Brain pericyte (primary cell): ENCODE measurements at regions not wholly inside any gene's neighbourhood (a gene's known extent, or its start where the extent isn't known, plus 50 kb on each side); places are given as distances from the start of the nearest gene placed in this dataset.
A peak's percentile ranks its signal among the peaks of the same experiment; 100 is the strongest.

ENCODE experiments used
- DNase-seq: peaks from one replicate; pipeline ENCODE4 v3.0.0-alpha.2; 2012; ENCODE audit warnings: low read depth, low spot score

DNA sequence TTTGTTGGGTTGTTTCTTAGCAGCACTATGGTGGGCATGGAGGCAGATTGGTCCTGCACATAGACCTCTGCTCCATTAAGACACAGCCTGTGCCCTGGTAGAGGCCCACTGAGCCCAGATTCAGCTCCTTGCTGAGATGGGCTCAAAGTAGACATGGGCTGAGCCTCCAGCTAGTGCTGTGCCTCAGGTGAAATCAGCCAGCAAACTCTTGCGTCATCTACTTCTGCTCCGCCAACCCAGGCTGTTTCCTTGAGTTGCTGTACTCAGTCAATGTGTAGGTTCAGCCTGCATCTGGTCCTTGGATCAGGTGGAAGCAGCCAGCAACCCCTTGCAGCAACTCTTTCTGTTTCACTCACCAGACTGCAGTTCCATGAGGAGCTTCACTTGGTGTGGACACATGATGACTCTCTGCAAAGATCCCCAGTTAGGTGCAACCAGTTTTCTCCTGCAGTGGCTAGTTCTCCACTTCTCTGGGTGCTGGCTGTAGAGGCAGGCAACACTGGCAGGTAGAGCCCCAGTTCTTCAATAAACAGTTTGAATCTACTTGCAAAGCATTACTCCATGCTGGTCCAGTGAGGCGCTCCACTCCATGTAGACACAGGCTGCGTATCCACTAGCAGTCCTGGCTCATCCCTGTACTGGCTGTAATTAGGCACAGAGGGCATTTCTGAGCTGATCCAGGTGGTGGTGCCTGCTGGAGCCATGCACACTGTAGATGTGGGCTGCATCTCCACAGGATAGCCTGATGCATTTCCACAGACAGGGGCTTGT lies 199.0 kb upstream of the MAMLD1 start:
- DNase-seq = no peak

DNA sequence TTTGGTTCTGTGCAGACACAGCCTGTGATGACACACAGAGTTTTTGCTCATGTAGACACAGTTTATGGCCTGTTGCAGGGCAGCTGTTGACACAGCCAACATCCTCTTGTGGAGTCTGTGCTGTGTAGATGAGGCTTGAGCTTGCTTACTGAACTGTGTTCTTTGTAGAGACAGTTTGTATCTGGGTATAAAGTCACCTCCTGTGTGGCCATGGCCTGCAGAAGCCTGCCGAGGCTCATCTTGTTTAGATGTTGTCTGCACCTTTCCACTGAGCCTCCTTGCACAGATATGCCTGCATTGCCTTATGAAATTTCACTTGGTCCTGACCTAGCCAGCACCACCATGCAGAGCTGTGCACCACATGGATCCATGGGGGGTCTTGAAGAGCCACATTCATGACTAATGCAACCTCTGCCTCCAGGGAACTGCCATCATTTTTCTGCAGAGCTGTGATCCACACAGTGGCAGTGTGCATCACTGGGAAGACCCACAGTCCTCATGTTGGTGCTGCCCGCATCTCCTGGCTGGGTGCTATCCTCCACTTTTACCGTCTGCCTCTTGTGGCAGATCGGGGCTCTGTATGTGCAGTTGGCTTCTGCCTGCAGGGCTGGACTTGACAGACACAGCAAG lies 198.0 kb upstream of the MAMLD1 start:
- no peak for DNase-seq

DNA sequence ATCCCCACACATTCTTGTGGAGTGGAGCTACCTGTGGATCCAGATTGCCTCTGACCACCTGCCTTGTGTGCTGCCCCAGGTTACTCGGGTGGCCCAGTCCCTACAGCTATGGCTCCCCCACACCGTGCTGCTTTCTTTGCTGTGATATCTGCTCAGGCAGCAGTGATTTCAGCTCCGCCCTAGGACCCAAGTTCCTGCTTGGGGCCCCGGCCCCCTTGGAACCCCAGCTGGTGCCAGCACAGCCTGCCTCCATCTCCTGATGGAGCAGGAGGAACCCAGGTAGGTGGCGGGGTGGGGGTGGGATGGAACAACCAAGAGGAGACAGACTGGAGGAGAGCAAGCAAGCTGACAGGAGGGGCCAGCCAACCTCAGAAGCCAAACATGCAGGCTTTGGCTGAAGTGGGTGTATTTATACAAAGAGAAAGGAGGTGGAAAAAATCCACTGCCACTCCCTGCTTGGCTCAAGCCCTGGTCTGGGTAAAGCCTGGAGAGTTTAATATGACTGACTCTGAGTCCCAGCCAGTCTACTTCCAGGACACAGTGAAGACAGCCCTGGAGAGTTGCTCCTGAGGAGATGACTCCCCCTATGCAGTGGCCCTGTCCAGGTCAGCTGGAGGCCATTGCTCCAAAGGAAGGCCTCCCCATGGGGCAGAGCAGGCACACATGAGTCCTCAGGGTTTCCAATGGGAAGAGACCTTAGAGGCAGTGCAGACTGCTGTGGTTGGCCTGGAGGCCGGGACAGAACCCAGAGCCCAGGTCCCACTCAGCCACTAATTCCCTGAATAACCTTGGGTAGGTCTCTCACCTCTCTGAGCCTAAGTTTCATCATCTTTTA lies 197.1 kb upstream of the MAMLD1 start:
- no peak for DNase-seq

DNA sequence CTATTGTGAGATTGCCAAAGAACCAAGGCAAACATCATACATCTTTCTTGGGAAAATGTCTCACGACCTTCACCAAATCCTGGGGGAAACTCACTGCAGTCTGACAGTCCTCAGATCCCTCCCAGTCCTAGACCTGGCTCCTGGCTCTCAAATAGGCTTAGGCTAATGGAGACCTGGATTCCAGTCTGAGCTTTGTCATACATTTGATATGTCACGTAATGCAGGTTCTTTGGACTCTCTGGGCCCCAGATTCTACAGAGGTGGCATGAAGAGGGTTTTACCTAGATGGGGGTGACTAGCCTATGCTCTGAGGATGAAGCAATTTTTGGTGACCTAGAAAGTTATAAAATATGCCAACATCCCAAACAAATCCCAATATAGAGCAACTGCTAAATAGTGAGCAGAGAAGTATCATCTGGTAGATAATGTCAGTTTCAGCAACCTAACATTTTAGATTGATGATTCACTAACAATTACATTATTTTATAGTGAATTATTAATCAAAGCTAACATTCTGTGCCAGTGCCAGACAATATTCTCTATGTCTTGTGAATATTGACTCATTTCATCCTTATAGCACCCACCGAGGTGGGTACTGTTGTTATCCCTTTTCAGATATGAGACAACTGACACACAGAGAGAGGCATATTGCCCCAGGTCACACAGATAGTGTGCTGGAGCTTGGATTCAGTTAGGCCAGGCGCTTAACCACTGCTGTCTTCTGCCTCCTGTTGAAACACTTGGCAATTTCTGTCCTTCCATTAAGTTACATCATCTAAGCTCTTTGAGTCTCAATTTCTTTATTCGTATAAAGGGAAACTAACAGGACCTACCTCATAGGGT lies 195.4 kb upstream of the MAMLD1 start:
- DNase-seq = no peak

DNA sequence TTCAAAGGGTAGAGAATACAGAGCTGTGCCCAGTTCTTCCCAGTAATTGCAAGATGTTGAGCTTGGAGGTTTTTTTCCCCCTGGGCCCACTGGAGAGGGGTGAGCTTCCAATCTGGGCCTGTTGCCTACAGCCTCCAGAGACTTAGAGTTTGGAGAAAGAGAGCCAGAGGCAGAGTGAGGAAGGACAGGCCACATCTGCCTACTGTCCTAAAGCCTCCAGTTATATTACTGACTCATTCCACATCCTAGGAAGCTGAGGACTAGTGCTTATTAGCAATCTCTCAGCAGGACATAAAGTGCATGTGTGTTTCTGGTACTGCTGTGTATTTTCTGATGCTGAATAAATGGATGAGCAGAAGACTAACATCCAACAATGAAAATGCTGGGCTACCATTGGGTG lies 181.0 kb upstream of the MAMLD1 start:
- no peak for DNase-seq

DNA sequence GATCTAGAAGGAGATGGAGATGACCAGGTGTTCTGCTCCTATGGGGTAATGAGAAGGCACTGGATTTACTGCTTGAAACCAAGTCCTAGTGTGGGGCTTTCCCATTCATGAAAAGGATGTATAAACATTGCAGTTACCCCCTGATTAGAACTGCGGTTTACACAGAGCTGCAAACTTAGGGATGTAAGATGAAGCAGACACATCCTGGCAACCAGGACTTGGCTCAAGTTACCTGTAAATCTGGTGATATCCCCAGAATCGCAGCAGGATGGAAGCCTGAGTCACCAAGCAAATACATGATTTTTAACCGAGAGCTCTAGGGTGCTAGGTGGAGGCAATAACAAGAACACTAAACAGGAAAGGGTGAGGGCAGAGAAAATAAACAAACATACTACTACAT lies 178.6 kb upstream of the MAMLD1 start:
- peak; percentile 70 for DNase-seq

DNA sequence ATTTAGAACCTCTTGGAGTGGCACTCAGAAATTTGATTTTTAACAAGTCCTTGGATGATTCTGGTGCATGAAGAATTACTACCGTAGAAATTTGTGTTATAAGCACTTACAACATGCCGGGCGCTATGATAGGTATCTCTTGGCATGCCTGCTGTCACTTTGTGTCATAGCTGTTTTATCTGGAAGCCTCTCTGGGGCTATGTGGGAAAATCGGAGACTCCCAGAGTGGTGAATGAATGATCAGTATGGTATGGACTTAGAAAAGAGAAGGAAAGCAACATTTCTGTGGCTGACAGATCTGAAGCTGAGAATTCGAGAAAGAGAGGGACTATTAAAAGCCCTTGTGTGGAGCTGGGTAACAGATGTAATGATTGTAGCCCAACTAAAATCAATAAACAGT lies 177.4 kb upstream of the MAMLD1 start:
- no peak for DNase-seq

DNA sequence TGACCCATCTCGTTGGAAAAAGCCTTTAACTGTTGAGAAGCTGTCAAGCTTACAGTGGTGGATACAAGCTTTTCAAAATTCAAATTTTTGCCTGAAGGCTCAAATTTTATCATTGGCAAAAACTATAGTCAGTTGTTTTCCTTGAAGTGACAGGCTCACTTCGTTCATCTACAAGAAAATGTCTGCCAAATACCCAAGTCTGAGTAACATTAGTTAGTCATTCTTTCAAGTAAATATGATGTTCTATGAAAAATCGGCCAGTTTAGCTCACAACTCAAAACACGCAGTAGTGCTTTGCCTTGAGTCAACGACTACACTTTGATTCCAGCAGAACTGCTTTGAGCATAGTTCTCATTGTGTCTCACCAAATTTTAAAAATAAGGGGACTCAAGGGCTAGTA lies 170.3 kb upstream of the MAMLD1 start:
- no peak for DNase-seq

DNA sequence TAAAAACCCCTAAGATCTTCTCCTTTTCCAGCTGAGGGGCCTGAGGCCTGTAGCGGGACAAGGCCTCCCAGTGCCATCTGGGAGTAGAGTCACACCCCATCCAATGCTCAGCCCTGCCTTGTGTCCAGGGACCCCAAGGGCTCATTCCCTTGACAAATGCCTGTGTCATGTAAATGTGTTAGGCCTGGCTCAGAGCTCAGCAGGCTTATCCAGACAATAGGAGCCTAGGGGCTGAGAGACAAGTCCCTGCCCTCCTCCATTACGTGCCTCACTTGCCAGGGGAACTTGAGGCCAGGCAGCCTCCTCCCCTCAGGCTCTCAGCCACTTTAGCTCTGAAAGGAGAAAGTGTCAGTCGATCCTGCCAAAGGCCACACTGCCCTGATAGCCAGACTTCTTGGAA lies 166.8 kb upstream of the MAMLD1 start:
- DNase-seq = no peak

DNA sequence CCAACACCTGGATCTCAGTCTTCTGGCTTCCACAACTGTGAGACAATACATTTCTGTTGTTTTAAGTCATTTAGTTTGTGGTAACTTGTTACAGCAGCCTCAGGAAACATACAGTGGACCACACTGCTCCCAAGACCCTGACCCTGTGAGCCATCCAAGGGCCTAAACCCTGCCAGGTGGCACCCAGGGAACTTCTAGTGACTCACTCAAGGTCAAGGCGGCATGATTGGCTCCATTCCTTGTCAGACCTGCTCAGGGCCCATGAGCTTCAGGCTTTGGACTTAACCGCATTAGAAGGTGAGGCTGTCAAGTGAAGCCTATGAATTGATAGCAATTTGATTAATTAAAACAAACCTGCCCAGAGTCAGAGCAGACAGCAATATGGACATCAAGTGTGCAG lies 165.7 kb upstream of the MAMLD1 start:
- no peak for DNase-seq

DNA sequence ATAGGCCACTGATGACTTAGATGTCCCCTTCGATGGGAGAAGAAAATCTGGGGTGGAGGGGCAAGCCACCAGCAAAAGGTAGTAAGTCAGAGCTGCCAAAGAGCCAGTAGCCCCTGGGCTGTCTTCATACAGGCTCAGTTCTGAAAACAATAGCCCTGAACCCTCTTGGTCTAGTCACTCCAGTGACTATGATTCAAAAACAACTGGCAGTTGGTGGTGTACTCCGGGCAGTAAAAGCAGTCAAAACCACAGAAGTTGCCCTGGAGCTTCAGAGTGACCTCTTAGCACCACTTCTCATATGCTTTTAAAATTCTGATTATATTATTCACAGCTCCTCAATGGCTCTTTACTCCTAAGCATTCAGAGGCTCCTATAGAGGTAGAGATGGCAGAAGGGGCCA lies 164.3 kb upstream of the MAMLD1 start:
- DNase-seq = no peak

DNA sequence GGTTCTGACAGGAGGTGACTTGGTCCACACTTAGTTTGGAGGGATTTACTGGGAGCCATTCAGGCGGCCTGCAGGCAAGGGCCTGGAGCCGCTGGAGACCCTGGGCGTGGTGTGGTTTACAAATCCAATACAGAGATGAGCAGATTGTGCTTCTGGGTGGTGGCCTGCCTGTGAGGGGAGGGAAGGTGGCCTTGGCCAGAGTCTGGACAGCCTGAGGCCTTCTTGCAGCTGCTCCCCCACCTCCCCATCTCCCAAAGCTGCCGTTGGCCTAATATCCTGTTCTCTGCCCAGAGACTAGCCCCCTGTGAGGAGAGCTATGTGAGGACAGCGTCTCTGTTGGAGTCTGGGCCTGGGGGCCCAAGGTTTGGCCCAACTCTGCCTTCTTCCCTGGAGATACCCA lies 163.9 kb upstream of the MAMLD1 start:
- no peak for DNase-seq

DNA sequence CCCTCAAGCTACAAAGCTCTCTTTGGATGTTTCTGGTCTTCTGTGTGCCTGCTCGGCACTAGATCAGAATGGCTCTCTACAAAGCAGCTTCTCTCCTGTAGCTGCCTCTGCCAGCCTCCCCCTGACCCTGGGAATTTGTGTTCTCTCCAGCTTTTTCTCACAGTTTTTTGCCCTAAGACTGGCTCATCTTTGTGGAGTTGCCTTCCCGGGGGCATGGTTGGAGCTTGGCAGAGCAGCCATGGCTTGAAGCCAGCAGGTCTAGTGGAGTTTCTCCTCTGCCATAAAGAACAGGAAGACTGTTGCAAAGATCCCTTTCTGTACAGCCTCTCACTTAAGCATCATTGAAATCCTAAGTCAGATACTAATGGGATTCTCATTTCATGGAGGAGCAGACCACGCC lies 163.3 kb upstream of the MAMLD1 start:
- DNase-seq = no peak

DNA sequence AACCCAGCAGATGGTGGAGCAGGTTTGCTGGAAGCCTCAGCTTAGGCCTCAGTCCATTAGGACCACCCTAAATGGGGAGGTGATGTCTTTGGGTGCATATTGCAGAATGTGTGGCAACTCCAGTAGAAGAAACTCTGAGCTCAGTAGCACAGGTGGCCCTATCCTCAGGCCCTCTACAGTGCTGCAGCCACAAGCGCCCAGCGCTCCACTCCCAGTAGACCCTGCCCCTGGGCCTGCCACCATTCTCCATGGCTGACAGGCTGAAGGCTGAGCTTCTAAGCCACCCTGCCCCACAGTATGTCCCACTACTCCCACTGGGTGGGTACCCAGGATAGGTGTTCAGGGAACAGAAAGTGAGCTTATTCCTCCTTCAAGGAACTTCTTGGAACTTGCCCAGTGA lies 162.8 kb upstream of the MAMLD1 start:
- DNase-seq = no peak

DNA sequence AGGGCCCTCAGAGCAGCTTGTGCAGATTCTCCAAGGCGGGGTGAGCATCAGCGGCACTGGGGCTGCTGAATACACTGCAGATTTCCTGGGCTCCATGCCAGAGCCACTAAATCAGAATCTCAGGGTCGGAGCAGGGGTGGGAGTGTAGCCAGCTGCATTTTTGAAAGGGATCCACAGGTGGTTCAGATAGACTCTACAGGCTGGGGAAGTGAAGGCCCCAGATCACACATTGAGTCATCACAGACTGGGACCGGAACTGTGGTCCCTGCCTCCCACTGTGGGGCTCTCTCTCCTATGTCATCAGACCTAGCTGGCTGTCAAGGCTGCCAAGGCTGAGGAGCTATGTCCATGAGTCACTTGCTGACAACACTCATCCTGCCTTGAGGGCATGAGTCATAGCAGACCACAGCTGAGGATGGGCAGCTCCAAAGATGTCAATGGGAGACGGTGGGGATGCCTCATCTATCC lies 162.3 kb upstream of the MAMLD1 start:
- DNase-seq = peak; percentile 74

DNA sequence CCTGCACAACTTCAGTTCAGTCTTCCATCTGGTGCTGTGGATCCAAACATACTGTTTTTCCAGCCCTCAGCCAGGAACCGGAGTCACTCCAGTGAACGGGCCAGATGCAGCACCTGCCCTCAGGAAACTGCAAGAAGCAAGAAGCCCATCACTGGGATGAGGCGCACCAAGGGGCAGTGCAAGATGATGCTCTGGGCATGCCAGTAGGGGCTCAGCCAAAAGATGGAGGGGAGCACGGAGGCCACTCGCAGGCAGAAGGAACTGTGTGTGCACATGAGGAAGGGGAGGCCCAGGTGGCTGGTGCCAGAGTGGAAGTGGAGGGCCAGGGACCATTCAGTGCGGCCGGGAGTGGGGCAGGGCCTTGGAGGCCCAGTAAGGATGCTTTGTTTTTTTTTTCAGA lies 161.7 kb upstream of the MAMLD1 start:
- no peak for DNase-seq

DNA sequence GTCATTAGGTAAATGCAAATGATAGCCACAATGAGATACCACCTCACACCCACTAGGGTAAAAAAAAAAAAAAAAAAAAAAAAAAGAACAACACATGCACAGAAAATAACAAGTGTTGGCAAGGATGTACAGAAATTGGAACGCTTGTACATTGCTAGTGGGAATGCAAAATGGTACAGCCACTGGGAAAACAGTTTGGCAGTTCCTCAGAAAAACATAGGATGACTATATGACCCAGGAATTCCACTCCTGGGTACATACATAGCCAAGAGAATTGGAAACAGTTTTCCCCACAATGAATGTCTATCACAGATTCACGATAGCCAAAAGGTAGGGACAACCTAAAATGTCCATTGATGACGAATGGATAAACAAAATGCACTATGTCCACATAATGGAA lies 161.3 kb upstream of the MAMLD1 start:
- DNase-seq = no peak

DNA sequence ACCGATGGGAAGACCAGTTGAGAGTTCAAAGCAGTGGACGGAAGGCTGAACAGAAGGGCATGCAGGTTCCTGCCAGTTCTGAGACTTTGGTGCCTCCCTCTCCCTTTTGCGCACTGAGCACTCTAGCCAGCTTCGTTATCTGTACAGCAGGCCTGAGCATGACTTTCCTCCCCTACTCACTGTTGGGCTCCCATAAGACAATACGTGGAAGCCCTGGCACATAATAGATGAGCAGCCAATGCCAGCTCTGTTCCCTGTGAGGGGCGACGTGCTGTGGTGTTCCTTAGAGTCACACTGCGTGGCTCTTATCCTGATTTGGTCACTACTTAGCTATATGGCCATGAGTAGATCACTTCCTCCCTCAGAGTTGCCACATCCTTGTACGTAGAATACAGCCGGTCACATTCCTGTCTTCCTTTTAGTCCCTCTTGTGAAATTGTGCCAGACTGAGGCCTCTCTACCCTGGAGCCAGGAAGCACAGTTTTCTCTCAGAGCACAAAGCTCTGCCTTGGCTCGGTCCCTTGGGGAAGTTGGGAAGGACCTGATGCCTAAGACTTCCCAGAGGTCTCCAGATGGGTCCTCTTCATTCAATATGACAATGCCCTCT lies 160.4 kb upstream of the MAMLD1 start:
- no peak for DNase-seq

DNA sequence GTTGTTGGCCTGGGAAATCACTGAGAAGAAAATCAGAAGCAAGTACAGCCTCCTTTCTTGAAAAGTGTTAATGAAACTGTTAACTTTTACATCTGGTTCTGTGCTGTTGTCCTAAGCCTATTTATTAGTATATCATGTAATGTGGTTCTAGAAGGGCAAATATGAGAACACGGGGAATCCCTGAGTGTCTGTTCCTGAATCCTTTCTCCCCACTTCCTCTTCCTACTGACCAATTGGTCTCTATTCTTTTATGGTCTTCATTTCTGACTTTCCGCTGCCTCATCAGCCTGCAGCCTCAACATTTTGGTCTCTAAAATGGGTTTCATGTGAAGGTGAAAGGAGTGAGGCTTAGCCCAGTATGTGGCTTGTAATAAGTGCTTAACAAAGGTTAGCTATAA lies 159.9 kb upstream of the MAMLD1 start:
- DNase-seq = no peak

DNA sequence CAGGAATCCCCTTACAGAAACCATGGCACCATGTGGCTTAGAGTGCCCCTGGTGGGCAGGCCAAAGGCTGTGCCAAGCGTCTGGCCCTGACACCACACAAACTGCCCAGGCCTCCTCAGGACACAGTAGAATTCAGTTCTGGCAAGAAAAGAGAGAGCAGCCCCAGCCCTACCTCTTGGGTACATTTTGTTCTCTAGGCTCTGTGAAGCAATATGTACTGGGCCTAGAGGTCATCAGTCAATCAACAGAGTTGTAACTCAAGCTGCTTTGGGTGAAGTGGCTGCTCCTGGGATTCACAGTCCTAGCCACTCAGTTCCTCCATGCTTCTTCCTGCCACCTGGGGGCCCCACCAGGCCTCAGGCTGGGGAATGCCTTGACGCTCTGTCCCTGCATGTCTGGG lies 158.1 kb upstream of the MAMLD1 start:
- DNase-seq = no peak

DNA sequence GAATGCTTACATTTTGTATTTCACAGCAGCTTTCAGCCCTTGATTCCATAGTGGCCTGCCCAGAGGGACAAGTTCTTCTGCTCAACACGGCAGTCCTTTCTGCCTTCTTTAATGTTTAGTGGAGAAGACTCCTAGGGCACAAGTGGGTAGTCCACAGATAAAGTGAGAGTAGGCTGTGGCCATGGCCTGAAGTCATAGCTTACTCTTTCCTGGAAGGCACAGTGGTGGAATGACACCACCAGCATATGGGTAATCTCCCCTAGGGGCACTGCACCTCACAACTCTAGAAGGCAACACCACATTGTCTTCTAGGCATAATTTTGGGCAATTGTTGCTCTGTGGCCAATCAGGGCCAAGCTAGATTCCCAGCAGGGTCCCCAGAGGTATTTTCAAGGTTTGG lies 155.4 kb upstream of the MAMLD1 start:
- no peak for DNase-seq
